NCI-H1436 treated with DMSO at 0.1 percent for 48 hours (cell line): ENCODE measurements at regions not wholly inside any gene's neighbourhood (a gene's known extent, or its start where the extent isn't known, plus 50 kb on each side); places are given as distances from the start of the nearest gene placed in this dataset.

ENCODE experiments used
- DNase-seq: peaks from one replicate; lab custom pipeline; 2025; lab: John Stamatoyannopoulos, UW

GRCh38 chr5:7016999-7017747, 303.9 kb downstream of the TENT4A start:
- no peak for DNase-seq

DNA sequence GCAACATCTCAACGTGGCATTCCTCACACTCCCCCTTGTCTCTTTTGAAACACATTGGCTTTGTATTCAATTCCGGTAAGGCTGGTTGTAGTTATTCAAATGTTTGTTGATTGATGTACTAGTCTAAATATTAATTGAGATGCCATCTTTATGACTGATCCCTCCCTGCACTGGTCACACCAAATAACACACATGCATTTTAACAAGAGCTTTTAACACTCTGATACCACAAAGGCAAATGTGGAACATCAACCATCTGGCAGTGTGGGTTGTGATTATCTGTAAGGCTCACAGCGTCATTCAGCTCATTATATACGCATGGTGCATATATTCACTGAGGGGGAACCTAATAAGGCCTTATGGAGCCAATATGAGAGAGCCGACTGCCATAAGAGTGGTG, 305.0 kb downstream of the TENT4A start:
- no peak for DNase-seq

DNA sequence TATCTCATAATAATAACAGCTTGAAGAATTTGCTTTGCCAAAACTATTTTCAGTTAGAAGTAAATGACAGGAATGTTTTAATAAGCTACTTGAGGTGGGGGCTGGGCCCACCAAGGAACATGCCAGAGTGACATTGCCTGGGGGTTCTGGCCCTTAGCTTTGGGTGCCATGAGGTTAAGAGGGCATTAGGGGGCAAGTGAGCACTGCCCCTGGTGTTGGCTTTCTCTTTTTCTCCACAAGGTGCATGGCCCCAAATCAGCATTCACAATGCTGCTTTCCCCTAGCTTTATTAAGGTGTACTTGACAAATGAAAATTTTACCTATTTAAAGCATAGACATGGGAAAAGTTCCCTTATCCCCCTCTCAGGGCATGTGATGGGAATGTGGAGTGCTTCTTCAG, 305.4 kb downstream of the TENT4A start:
- no peak for DNase-seq

DNA sequence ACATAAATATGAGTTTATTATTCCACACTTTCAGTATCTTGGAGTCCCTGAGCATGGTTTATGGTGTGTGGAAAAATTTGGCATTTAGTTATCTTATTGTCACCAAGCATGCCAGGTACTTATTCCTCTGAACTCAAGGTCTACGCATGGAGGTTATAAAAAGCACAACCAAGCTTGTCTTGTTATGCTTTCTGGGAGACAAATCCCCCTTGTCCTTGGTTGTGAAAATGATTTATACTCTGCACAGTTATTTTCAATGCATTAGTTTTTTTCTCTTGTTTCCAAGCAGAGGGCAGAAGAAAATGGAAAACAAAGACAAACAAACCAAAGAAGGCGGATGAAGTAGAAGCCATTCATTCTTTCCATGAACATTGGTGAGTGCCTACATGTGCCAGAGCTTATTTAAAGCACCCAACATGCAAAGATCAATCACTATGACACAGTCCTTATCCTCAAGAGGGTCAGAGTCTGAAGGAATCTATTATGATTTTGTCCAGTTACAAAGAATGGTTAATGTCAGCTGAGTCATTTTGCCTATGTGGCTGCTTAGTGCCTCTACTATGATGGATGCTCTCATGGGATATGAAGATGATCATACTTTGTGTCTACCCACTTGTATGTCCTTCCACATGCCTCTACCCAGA, 323.1 kb downstream of the TENT4A start:
- DNase-seq: no peak

- no peak for DNase-seq
Measured at GRCh38 chr5:7039074-7039473, 325.8 kb downstream of the TENT4A start.

- DNase-seq: no peak
Measured at GRCh38 chr5:7040111-7040510, 326.9 kb downstream of the TENT4A start.

DNA sequence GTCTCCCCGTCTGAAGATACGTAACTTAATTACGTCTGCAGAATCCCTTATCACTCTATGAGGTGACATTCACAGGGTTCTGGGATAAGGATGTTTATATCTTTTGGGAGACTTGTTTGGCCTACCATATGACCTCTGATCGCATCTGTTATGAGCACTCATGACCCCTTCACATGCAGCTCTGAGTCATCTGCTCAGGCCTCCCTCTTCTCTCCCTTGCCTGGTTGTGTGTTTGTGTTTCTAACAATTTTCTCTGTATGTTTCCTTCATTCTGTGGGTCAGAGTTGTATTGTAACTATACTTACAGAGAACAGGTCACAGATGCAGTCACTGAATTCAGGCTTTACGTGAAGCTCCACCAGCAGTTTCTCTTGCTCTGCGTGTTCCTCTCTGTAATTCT, 330.6 kb downstream of the TENT4A start:
- DNase-seq: no peak

GRCh38 chr5:7047511-7048261, 334.5 kb downstream of the TENT4A start:
- no peak for DNase-seq

- DNase-seq: no peak
Measured at GRCh38 chr5:7050986-7051385, 337.8 kb downstream of the TENT4A start.

DNA sequence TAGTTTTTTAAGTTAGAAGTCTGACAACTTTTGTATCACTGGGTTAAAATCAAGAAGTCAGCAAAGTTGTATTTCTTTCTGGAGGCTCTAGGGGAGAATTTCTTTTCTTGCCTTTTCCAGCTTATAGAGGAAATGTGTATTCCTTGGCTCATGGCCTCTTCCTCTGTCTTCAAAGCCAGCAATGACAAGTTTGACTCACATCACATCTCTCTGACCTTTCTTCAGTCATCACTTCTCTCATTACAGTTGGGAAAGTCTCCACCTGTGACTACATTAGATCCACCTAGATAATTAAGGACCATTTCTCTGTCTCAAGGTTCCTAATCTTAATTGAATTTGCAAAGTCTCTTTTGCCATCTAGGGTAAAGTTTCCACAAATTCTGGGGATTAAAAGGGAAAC, 339.9 kb downstream of the TENT4A start:
- DNase-seq: no peak

DNA sequence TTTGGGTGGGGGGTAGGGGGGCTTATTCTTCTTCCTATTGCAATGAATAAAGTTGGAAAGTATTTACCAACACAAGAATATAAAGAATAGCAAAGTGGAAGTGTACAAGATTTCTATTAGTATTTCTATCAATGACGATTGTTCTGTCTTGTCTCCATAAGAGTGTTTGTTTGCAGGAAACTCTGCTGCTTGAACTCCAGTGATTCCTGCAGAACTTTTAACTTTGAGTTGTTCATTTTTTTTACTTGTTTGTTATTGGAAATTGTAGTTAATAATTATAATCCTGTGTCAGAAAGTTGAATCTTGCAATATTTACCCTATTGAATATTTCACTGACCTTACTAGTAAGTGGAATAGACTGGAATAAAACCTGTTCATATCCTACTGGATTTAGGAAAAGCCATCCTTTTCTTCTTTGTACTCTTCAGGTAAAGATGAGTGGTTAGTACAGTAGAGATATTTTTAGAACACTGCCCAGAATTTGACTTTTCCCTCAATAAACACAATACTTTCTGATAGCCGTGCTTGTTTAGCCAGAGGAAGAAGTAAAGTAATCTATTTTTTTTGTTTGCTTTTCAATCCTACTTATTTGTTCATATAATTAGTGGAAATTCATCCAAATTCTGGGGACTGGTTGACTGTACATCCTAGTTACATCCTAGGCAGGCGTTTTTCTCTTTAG, 340.4 kb downstream of the TENT4A start:
- DNase-seq: no peak

- DNase-seq: no peak
Measured at GRCh38 chr5:7066471-7067235, 329.3 kb upstream of the ADCY2 start.

- DNase-seq: no peak
Measured at GRCh38 chr5:7068156-7068555, 327.8 kb upstream of the ADCY2 start.

DNA sequence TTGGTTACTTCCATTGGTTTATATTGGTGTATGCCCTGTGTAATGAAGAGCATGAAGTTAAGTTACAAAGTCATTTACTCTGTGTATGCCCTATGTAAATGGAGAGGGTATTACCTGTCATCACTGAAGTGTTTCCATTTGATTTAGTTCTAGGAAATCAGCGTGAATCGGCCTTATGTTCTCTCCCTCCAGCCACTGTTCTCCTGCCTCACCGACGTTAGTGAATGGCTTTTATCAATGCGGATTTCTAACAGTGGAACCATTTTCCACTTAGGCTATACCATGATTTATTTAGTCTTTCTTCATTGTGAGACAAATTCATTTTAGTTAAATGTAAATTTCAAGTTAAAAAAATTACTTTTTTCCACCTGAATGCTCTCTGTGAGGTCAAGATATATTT, 327.0 kb upstream of the ADCY2 start:
- DNase-seq: no peak

DNA sequence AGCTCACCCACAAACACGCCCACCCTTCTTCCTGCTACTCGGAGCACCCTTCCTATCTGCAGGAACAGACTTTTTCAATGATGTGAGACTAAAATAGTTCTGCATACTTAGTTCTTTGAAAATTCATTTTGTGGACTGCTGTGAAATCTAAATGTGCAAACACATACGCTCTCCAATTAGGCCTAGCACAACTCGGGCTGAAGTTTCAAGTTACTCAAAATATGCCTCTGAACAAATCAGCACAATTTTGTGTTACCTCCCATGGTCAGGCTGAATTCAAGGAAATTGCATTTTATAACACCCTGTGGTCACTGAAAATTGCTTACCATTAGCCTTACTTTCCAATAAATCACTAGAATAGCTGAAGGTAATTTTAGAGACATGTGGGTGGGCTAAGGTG, 323.8 kb upstream of the ADCY2 start:
- DNase-seq: no peak

DNA sequence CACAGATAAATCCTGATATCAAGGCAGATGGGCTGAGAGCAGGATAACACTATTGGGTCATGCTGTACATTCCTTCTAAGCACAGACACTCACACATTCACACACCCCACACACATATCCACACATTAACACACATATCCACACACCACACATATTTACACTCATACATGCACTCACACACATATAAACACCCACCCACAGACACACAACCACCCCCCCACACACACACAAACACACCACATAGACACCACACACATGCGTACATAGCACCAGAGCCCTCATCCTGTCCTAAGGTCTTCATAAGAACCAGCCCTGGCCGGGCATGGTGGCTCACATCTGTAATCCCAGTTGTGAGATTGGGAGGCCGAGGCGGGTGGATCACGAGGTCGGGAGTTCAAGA, 322.3 kb upstream of the ADCY2 start:
- DNase-seq: no peak

DNA sequence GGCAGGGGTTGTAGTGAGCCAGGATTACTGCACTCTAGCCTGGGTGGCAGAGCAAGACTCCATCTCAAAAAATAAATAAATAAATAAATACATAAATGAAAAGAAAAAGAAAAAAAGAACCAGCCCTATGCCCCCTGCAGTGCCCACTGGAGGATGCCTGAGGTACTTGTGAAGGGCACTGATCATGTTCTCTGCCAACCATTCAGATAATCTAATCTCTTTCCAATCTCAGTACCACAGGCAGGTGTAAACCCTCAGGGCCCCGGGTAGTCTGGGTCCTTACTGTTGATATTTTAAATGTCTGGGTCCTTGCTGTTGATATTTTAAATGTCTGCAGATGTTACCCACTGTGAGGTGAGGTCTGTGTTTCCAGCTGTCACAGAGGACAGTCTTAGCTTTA, 321.8 kb upstream of the ADCY2 start:
- no peak for DNase-seq

GRCh38 chr5:7075470-7075869, 320.5 kb upstream of the ADCY2 start:
- DNase-seq: no peak

DNA sequence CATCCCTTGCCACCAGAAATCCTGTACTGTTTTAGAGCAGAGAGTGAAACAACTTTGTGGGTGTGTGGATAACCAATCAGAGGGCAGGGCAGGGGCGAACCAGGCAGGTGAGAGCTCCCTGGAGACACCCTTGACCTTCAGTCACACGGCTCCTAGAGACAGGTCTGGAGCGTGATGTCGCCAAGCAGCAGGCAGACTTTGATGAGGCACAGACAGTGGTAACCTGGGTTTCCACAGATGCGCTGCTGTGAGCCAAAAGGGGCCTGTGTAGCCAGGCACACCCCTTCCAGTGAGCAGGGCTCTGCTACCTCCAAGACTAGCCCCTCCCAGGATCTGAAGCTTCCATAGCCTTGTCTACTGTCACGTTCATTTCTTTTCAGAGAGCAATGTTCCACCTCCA, 317.8 kb upstream of the ADCY2 start:
- no peak for DNase-seq

DNA sequence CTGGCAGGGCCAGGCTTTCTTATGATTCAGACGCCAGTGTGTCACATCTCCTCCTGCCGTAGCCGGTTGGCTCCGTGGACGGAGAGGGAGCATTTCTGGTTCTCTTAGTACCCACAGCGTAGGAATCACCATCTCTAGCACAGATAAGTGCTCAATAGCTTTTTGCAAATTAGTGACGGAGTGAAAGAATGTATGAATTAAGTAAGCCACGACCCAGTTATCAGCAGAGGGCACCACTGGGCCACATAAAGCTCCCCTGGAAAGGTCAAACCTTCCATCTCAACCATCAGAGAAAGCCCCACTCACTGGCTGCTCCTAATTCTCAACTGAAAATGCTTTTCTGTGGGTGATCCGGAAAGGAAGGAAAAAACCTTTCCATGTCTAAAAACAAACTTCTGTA, 317.0 kb upstream of the ADCY2 start:
- DNase-seq: no peak

- DNase-seq: no peak
Measured at GRCh38 chr5:7080501-7080900, 315.4 kb upstream of the ADCY2 start.

DNA sequence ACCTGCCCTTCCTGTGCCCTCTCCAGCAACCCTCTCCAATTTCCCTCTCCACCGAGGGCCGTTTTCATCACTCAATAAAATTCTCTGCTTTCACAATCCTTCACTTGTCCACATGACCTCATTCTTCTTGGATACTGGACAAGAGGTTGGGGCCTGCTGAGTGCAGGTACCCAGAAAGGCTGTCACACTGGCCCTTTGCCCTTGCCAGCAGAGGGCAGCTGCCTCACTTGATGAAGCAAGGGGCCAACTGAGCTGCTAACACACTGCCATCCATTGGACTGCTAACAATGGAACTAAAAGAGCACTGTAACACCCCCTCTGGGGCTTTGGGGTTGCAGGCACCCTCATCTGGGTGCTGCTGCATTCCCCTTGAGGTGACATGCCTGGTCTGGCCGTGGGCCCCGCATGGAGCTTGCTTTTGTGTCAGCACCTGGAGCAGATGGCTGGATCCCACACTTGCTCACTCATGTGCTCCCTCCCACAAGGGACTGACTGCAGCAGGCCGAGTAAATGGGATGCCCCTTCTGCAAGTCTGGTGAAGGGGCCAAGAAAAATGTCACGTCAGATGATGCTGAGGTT, 308.1 kb upstream of the ADCY2 start:
- DNase-seq: no peak
